Activated CD8-positive, alpha-beta T cell treated with anti-CD3 and anti-CD28 coated beads, Interleukin-2, amount 10 ng/mL, durations not matched to agents 7 days and 5 days (primary cell): ENCODE measurements at regions not wholly inside any gene's neighbourhood (a gene's known extent, or its start where the extent isn't known, plus 50 kb on each side); places are given as distances from the start of the nearest gene placed in this dataset.

Experiments
- ATAC-seq: fragments of 150-1000 bp; cut with Tn5 transposase; one replicate; pipeline ENCODE4 v1.10.0; 2021; ENCODE audit warnings: moderate library complexity
- CTCF ChIA-PET: fragments of 350-600 bp; sonication (Branson Sonifier 250); formaldehyde crosslinking; loops from one replicate; lab custom pipeline; 2021; ENCODE audit warnings: antibody characterized with exemption; lab: Charles Lee
- POLR2A ChIA-PET: fragments of 350-600 bp; sonication (Branson Sonifier 250); formaldehyde crosslinking; loops from one replicate; lab custom pipeline; 2021; ENCODE audit warnings: antibody characterized with exemption; lab: Charles Lee
- DNase-seq: peaks from one replicate; pipeline ENCODE4 v3.0.0-alpha.2; 2020
- H3K27ac Mint-ChIP-seq: one replicate; pipeline ENCODE4 v1.8.0; 2021; ENCODE audit warnings: mild to moderate bottlenecking, mixed read lengths
- H3K27me3 Mint-ChIP-seq: one replicate; pipeline ENCODE4 v1.8.0; 2021; ENCODE audit warnings: low read depth, mixed read lengths
- H3K36me3 Mint-ChIP-seq: one replicate; pipeline ENCODE4 v1.8.0; 2021; ENCODE audit warnings: low read depth, mixed read lengths
- H3K4me1 Mint-ChIP-seq: one replicate; pipeline ENCODE4 v1.8.0; 2021; ENCODE audit warnings: low read depth, mixed read lengths
- H3K4me3 Mint-ChIP-seq: one replicate; pipeline ENCODE4 v1.8.0; 2021; ENCODE audit warnings: mild to moderate bottlenecking, mixed read lengths
- H3K9me3 Mint-ChIP-seq: one replicate; pipeline ENCODE4 v1.8.0; 2022; ENCODE audit warnings: mixed read lengths; ENCODE audit not compliant: insufficient read depth

- POLR2A ChIA-PET = interaction anchor here (0.6 kb wide), 1 partner anchor 320 kb away, joined by 3 read pairs; no protein-coding TSS in a partner anchor
- Mint-ChIP-seq H3K27ac (no peak overlapping the region), H3K4me1 (no peaks in the 10 kb centered on the region), H3K9me3 (no peaks in the 10 kb centered on the region), H3K27me3 (peaks cover 2% of the 10 kb centered on the region), H3K36me3 (no peaks in the 10 kb centered on the region), H3K4me3 (no peak overlapping the region)
- DNase-seq (no peak), ATAC-seq (no peak)
- CTCF ChIA-PET = no interaction called here
Observed at GRCh38 chr5:96254980-96255691, 177.9 kb downstream of the PCSK1 start.

GRCh38 chr5:96253140-96253539 is 179.9 kb downstream of the PCSK1 start:
- Mint-ChIP-seq H3K36me3 (no peaks in the 10 kb centered on the region), H3K4me1 (no peaks in the 10 kb centered on the region), H3K27me3 (peaks cover 2% of the 10 kb centered on the region), H3K27ac (no peak overlapping the region), H3K9me3 (no peaks in the 10 kb centered on the region), H3K4me3 (no peak overlapping the region)
- DNase-seq = no peak
- ChIA-PET POLR2A (no interaction called here), CTCF (no interaction called here)
- ATAC-seq = no peak

- H3K27ac Mint-ChIP-seq = no peak overlapping the region
- ChIA-PET CTCF (interaction anchor here (0.7 kb wide), 1 partner anchor 17 kb away, joined by 3 read pairs; no protein-coding TSS in a partner anchor), POLR2A (no interaction called here)
- no peaks in the 10 kb centered on the region for H3K36me3 Mint-ChIP-seq
- ATAC-seq (no peak), DNase-seq (no peak)
- no peak overlapping the region for H3K4me3 Mint-ChIP-seq
- H3K27me3 Mint-ChIP-seq = peaks cover 2% of the 10 kb centered on the region
- H3K9me3 Mint-ChIP-seq = no peaks in the 10 kb centered on the region
- no peaks in the 10 kb centered on the region for H3K4me1 Mint-ChIP-seq
Observed at GRCh38 chr5:96252596-96252995, 180.5 kb downstream of the PCSK1 start.

- no peak for DNase-seq
- Mint-ChIP-seq H3K4me1 (no peaks in the 10 kb centered on the region), H3K27ac (no peak overlapping the region), H3K9me3 (no peaks in the 10 kb centered on the region), H3K27me3 (peaks cover 5% of the 10 kb centered on the region), H3K36me3 (no peaks in the 10 kb centered on the region), H3K4me3 (no peak overlapping the region)
- ATAC-seq = no peak
- ChIA-PET POLR2A (no interaction called here), CTCF (no interaction called here)
Observed at GRCh38 chr5:96250782-96251181, 182.3 kb downstream of the PCSK1 start.

- ATAC-seq (no peak), DNase-seq (no peak)
- CTCF ChIA-PET = no interaction called here
- H3K27ac Mint-ChIP-seq = no peak overlapping the region
- H3K36me3 Mint-ChIP-seq = no peaks in the 10 kb centered on the region
- peaks cover 7% of the 10 kb centered on the region for H3K27me3 Mint-ChIP-seq
- POLR2A ChIA-PET = no interaction called here
- H3K9me3 Mint-ChIP-seq = no peaks in the 10 kb centered on the region
- no peaks in the 10 kb centered on the region for H3K4me1 Mint-ChIP-seq
- H3K4me3 Mint-ChIP-seq = no peak overlapping the region
Observed at GRCh38 chr5:96248131-96248530, 184.9 kb downstream of the PCSK1 start.

GRCh38 chr5:96247708-96248107 is 185.3 kb downstream of the PCSK1 start:
- Mint-ChIP-seq H3K4me1 (no peaks in the 10 kb centered on the region), H3K4me3 (no peak overlapping the region), H3K36me3 (no peaks in the 10 kb centered on the region), H3K27me3 (peaks cover 7% of the 10 kb centered on the region), H3K27ac (no peak overlapping the region), H3K9me3 (no peaks in the 10 kb centered on the region)
- ATAC-seq (no peak), DNase-seq (no peak)
- ChIA-PET POLR2A (no interaction called here), CTCF (no interaction called here)

GRCh38 chr5:96247097-96247701 is 185.8 kb downstream of the PCSK1 start:
- peaks cover 7% of the 10 kb centered on the region for H3K27me3 Mint-ChIP-seq
- no peak for DNase-seq

GRCh38 chr5:96245140-96246091 is 187.6 kb downstream of the PCSK1 start:
- no peak for DNase-seq
- Mint-ChIP-seq H3K4me1 (no peaks in the 10 kb centered on the region), H3K27me3 (peaks cover 7% of the 10 kb centered on the region), H3K27ac (no peak overlapping the region), H3K9me3 (no peaks in the 10 kb centered on the region), H3K36me3 (no peaks in the 10 kb centered on the region), H3K4me3 (no peak overlapping the region)
- ChIA-PET POLR2A (no interaction called here), CTCF (no interaction called here)
- no peak for ATAC-seq

More at GRCh38 chr5:96247097-96247701, 185.8 kb downstream of the PCSK1 start:
- H3K4me3 Mint-ChIP-seq = no peak overlapping the region
- H3K36me3 Mint-ChIP-seq = no peaks in the 10 kb centered on the region
- no peaks in the 10 kb centered on the region for H3K9me3 Mint-ChIP-seq
- no peak overlapping the region for H3K27ac Mint-ChIP-seq
- no peaks in the 10 kb centered on the region for H3K4me1 Mint-ChIP-seq
- ChIA-PET CTCF (no interaction called here), POLR2A (no interaction called here)
- ATAC-seq = no peak

- ChIA-PET CTCF (no interaction called here), POLR2A (no interaction called here)
- no peaks in the 10 kb centered on the region for H3K4me1 Mint-ChIP-seq
- no peak for DNase-seq
- ATAC-seq = no peak
- no peaks in the 10 kb centered on the region for H3K36me3 Mint-ChIP-seq
- H3K4me3 Mint-ChIP-seq = no peak overlapping the region
- no peak overlapping the region for H3K27ac Mint-ChIP-seq
- no peaks in the 10 kb centered on the region for H3K9me3 Mint-ChIP-seq
- H3K27me3 Mint-ChIP-seq = peaks cover 7% of the 10 kb centered on the region
Observed at GRCh38 chr5:96244696-96245095, 188.4 kb downstream of the PCSK1 start.

- Mint-ChIP-seq H3K4me1 (no peaks in the 10 kb centered on the region), H3K27me3 (peaks cover 7% of the 10 kb centered on the region), H3K4me3 (no peak overlapping the region), H3K27ac (no peak overlapping the region), H3K9me3 (no peaks in the 10 kb centered on the region), H3K36me3 (no peaks in the 10 kb centered on the region)
- ChIA-PET POLR2A (no interaction called here), CTCF (no interaction called here)
- DNase-seq (no peak), ATAC-seq (no peak)
Observed at GRCh38 chr5:96243862-96244261, 189.2 kb downstream of the PCSK1 start.

- peaks cover 7% of the 10 kb centered on the region for H3K27me3 Mint-ChIP-seq
- no peaks in the 10 kb centered on the region for H3K9me3 Mint-ChIP-seq
- no peaks in the 10 kb centered on the region for H3K36me3 Mint-ChIP-seq
- ChIA-PET CTCF (no interaction called here), POLR2A (no interaction called here)
- H3K4me3 Mint-ChIP-seq = no peak overlapping the region
- H3K27ac Mint-ChIP-seq = no peak overlapping the region
- no peak for ATAC-seq
- no peak for DNase-seq
- H3K4me1 Mint-ChIP-seq = no peaks in the 10 kb centered on the region
Observed at GRCh38 chr5:96243203-96243602, 189.8 kb downstream of the PCSK1 start.

GRCh38 chr5:96242571-96242970 is 190.5 kb downstream of the PCSK1 start:
- H3K27me3 Mint-ChIP-seq = peaks cover 7% of the 10 kb centered on the region
- CTCF ChIA-PET = no interaction called here
- no peak overlapping the region for H3K4me3 Mint-ChIP-seq
- no peak overlapping the region for H3K27ac Mint-ChIP-seq
- ATAC-seq (no peak), DNase-seq (no peak)
- H3K36me3 Mint-ChIP-seq = no peaks in the 10 kb centered on the region
- POLR2A ChIA-PET = no interaction called here
- H3K4me1 Mint-ChIP-seq = no peaks in the 10 kb centered on the region
- H3K9me3 Mint-ChIP-seq = no peaks in the 10 kb centered on the region
